ENCODE measurements at regions not wholly inside any gene's neighbourhood (a gene's known extent, or its start where the extent isn't known, plus 50 kb on each side); places are given as distances from the start of the nearest gene placed in this dataset.

- TF ChIP-seq CTCF (IDR thresholded peaks at IDR 0.05; ENCODE audit: extremely low read depth in 1 of 2, insufficient read depth in 1 of 2, low read depth in 1 of 2, low read length in 2 of 2) (no peak), POLR2A (IDR thresholded peaks at IDR 0.05; ENCODE audit: low read depth, low read length) (no peak), POLR2AphosphoS5 (IDR thresholded peaks at IDR 0.05; ENCODE audit: insufficient read depth, low read depth, low read length) (no peak), MYC (IDR thresholded peaks at IDR 0.05; ENCODE audit: low read depth, low read length) (no peak), EZH2 (IDR thresholded peaks at IDR 0.05; ENCODE audit: borderline replicate concordance, low read depth, low read length, severe bottlenecking) (no peak), FOS (IDR thresholded peaks at IDR 0.05; ENCODE audit: borderline replicate concordance, insufficient read depth, low read length) (no peak), JUN (IDR thresholded peaks at IDR 0.05; ENCODE audit: borderline replicate concordance, insufficient read depth, insufficient read length, low read depth) (no peak), GATA2 (IDR thresholded peaks at IDR 0.05; ENCODE audit: insufficient read depth, insufficient read length, low read depth, low read length) (no peak)
- TF ChIP-seq, protein P1, sequence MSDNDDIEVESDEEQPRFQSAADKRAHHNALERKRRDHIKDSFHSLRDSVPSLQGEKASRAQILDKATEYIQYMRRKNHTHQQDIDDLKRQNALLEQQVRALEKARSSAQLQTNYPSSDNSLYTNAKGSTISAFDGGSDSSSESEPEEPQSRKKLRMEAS (IDR thresholded peaks at IDR 0.05; ENCODE audit: insufficient read depth, insufficient read length): no peak
Measured at GRCh38 chr9:31137176-31138160, 1247.0 kb upstream of the ACO1 start.
